Activated CD4-positive, alpha-beta T cell treated with anti-CD3 and anti-CD28 coated beads, Interleukin-2, amount 10 ng/mL, durations not matched to agents 24 days and 14 days (primary cell): ENCODE measurements at regions not wholly inside any gene's neighbourhood (a gene's known extent, or its start where the extent isn't known, plus 50 kb on each side); places are given as distances from the start of the nearest gene placed in this dataset.
"Not testable (repeated sequence)": the region's sequence is repeated elsewhere in the genome, so short reads cannot be mapped to it uniquely, and the experiment has no call there.

ENCODE experiments used
- DNase-seq: peaks from one replicate; pipeline ENCODE4 v3.0.0; 2022
- H3K27ac Mint-ChIP-seq: one replicate; pipeline ENCODE4 v1.8.0; 2022; ENCODE audit warnings: mild to moderate bottlenecking, mixed read lengths
- H3K27me3 Mint-ChIP-seq: one replicate; pipeline ENCODE4 v1.8.0; 2022; ENCODE audit warnings: mixed read lengths
- H3K36me3 Mint-ChIP-seq: one replicate; pipeline ENCODE4 v1.8.0; 2022; ENCODE audit warnings: low read depth, mild to moderate bottlenecking, mixed read lengths
- H3K4me1 Mint-ChIP-seq: one replicate; pipeline ENCODE4 v1.8.0; 2021; ENCODE audit warnings: mixed read lengths
- H3K4me3 Mint-ChIP-seq: one replicate; pipeline ENCODE4 v1.8.0; 2022; ENCODE audit warnings: mild to moderate bottlenecking, moderate library complexity, mixed read lengths
- H3K9me3 Mint-ChIP-seq: one replicate; pipeline ENCODE4 v1.8.0; 2021; ENCODE audit warnings: mixed read lengths
- intact Hi-C: fragments of 100-400 bp; cut with micrococcal nuclease; formaldehyde crosslinking; loops from one replicate; pipeline ENCODE4 v1.15.1; 2023

DNA sequence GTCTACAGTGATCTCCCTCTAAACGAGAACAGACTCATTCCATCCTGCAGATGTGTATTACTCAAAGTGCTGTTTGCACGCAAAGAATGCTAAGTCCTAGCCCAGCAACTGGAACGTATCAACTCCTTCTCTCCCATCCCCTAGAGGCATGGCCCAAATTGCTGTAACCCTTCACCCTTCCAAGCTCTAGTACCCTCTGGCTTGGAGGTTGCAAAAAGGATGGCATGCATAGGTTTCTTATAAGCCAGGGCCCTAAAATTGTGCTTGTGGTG, 71.5 kb upstream of the TGM3 start:
- no peak overlapping the region for H3K27ac Mint-ChIP-seq
- H3K27me3 Mint-ChIP-seq = peaks cover 2% of the 10 kb centered on the region
- intact Hi-C loops = no loop called here
- peaks cover 6% of the 10 kb centered on the region for H3K9me3 Mint-ChIP-seq
- peaks cover 3% of the 10 kb centered on the region for H3K4me1 Mint-ChIP-seq
- H3K36me3 Mint-ChIP-seq = no peaks in the 10 kb centered on the region
- H3K4me3 Mint-ChIP-seq = no peak overlapping the region
- DNase-seq = no peak

DNA sequence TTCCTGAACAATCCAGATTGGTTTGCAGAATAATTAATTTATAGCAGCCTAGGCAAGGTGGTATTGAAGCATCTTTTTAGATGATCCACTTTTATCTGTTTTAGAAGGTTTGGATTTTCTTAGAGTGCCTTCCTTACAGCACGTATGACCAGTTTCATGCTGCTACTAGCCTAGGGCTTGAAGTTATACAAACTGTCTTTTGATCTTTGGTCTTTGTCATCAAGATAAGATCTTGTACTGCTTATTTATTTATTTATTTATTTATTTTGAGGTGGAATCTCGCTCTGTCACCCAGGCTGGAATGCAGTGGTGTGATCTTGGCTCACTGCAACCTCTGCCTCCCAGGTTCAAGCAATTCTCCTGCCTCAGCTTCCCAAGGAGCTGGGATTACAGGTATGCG, 68.5 kb upstream of the TGM3 start:
- H3K4me3 Mint-ChIP-seq, H3K36me3 Mint-ChIP-seq, H3K4me1 Mint-ChIP-seq, intact Hi-C loops, H3K27ac Mint-ChIP-seq, H3K9me3 Mint-ChIP-seq, H3K27me3 Mint-ChIP-seq, DNase-seq: not testable (repeated sequence)

DNA sequence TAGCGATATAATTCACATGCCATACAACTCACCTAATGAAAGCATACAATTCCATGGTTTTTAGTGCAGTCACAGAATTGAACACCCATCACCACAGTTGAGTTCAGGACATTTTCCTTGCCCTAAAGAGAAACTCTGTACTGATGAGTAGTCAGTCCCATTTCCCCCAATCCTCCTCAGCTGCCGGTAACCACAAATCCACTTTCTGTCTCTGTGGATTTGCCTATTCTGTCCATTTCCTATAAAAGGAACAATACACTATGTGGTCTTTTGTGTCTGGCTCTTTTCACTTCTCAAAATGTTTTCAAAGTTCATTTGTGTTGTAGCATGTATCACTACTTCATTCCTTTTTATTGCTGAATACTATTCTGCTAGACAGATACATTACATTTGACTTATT, 67.9 kb upstream of the TGM3 start:
- DNase-seq = no peak
- Mint-ChIP-seq H3K36me3 (no peaks in the 10 kb centered on the region), H3K4me1 (no peaks in the 10 kb centered on the region), H3K4me3 (no peak overlapping the region), H3K27ac (no peak overlapping the region), H3K9me3 (no peaks in the 10 kb centered on the region), H3K27me3 (peaks cover 2% of the 10 kb centered on the region)
- intact Hi-C loops = no loop called here

DNA sequence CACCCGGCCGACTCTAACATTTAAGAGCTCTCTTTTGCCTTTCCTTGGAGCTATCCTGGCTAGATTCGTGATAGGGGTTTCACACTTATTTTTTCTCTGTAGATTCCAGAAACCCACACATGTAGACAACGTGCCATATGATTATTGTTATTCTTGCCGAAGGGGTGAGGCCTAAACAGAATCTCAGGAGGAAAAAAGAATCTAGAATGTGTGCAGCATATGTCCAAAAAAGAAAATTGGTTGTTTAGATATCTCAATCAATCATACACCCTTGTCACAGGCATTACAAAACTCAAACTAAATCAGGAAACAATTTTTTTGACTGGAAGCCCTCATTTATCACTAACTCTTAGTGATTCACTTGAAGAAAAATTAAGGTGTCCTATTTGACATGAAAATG, 66.9 kb upstream of the TGM3 start:
- intact Hi-C loops = no loop called here
- Mint-ChIP-seq H3K4me1 (no peaks in the 10 kb centered on the region), H3K36me3 (no peaks in the 10 kb centered on the region), H3K27ac (no peak overlapping the region), H3K4me3 (no peak overlapping the region), H3K27me3 (peaks cover 2% of the 10 kb centered on the region), H3K9me3 (no peaks in the 10 kb centered on the region)
- DNase-seq = no peak

DNA sequence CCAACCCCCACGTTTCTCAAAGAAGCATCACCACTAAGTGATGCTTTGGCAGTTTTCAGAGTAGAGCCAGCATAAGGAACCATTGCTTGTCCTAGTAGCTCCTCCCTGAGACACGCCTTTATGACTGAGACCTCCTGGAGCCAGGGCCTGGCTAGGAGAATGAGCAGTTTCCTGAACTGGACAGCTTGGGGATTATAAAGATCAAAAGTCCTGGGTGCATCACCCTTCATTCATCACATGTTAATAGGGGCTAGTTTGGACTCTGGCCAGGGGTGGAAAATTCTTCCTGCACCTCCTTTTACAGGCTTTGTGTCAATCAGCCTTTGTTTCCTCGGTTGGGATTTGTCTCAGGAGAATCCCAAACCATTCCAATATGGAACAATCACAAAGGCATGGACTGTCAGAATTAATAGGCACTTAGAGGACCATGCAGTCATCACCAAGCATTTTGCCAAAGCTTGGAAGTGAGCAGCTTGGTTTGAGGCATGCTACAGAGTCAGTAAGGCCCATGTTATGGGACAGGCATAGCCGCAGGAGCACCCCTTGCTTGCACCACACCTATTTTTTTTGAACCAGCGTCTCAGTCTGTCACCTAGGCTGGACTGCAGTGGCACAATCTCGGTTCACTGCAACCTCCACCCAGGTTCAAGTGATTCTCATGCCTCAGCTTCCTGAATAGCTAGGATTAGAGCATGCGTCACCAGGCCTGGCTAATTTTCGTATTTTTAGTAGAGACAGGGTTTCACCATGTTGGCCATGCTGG, 64.9 kb upstream of the TGM3 start:
- intact Hi-C loops = no loop called here
- Mint-ChIP-seq H3K27ac (no peak overlapping the region), H3K9me3 (no peaks in the 10 kb centered on the region), H3K36me3 (no peaks in the 10 kb centered on the region), H3K27me3 (no peaks in the 10 kb centered on the region), H3K4me1 (no peaks in the 10 kb centered on the region), H3K4me3 (no peak overlapping the region)
- DNase-seq = no peak

DNA sequence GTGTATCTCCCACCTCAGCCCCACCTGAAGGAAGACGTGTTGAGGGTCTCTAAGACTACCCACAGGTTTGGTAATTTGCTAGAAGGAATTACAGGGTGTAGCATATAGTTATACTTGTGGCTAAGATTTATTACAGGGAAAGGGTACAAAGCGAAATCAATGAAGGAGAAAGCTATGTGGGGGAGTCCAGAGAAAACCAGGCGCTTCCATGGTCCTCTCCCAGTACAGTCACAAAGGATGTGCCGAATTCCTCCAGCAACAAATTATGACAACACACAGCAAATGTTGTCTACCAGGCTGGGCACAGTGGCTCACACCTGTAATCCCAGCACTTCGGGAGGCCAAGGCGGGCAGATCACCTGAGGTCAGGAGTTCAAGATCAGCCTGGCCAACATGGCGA, 64.1 kb upstream of the TGM3 start:
- intact Hi-C loops = no loop called here

DNA sequence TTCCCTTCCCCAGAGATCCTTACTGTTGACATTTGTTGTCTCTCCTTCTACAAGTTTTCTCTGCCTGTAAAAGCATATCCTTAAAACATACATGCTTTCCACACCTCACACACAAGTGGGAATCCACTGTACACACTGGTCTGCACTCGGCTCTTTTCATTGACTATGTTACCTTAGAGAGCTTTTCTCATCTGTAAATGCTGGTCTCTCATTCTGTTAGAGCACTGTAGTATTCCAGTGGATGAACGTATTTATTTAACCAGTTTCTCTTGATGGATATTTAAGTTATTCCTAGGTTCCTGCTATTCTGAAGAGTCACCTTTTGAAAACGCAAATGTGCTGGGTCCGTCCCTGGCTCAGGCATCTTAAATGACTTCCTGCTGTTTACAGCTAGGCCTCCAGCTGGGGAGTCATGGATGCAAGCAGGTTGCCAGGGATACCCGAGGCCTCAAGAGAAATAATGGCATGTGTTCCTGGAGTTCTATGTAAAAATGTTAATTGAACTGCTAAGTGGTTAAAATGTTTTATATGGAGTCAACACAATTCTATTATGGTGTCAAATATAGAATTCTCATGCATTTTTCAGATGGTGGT, 61.1 kb upstream of the TGM3 start:
- no peaks in the 10 kb centered on the region for H3K36me3 Mint-ChIP-seq
- H3K27ac Mint-ChIP-seq = no peak overlapping the region
- intact Hi-C loops = no loop called here
- no peak for DNase-seq
- H3K4me1 Mint-ChIP-seq = no peaks in the 10 kb centered on the region
- H3K27me3 Mint-ChIP-seq = no peaks in the 10 kb centered on the region
- no peaks in the 10 kb centered on the region for H3K9me3 Mint-ChIP-seq
- no peak overlapping the region for H3K4me3 Mint-ChIP-seq

More for the DNA sequence above, 64.1 kb upstream of the TGM3 start:
- no peaks in the 10 kb centered on the region for H3K27me3 Mint-ChIP-seq
- no peak overlapping the region for H3K4me3 Mint-ChIP-seq
- H3K36me3 Mint-ChIP-seq = no peaks in the 10 kb centered on the region
- H3K9me3 Mint-ChIP-seq = no peaks in the 10 kb centered on the region
- H3K27ac Mint-ChIP-seq = no peak overlapping the region
- no peak for DNase-seq
- no peaks in the 10 kb centered on the region for H3K4me1 Mint-ChIP-seq

DNA sequence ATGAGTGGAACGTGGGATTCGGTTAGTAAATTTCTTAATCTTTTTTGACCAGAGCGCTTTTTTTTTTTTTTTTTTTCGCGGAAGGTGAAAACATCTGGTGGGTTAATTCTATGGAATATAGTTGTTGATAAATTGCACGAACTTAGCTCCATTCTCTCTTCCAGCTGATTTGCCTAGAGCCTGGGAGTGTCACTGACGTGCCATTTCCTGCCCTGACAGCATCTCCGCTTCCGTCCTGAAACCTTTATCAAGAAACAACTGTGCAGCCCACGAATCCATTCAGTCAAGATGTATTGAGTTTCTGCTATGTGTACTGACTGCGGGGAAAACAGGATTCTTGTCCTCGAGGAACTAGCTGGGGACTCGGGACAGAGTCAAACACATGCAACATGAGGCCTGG, 59.5 kb upstream of the TGM3 start:
- Mint-ChIP-seq H3K4me1 (no peaks in the 10 kb centered on the region), H3K36me3 (no peaks in the 10 kb centered on the region), H3K4me3 (no peak overlapping the region), H3K9me3 (no peaks in the 10 kb centered on the region), H3K27me3 (peaks cover 2% of the 10 kb centered on the region), H3K27ac (no peak overlapping the region)
- DNase-seq = no peak
- intact Hi-C loops = no loop called here

DNA sequence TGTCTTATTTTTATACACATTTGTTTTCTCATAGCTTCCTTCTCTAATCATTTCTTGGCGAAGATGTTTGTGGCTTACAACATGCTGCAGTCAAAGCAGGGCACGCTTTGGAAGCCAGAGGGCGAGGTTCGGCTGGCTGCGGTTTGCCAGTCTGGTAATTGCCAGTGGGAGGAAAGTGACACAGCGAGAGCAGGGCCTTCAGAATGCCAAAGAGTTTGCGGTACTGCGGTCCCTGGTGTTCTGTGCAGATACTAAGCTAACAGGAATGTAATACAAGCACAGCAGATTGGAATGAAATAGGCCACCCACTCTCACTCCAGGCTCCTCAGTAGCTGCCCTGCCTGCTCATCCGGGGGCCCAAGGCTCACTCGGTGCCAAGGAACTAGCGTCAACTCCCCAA, 58.7 kb upstream of the TGM3 start:
- H3K4me1 Mint-ChIP-seq = no peaks in the 10 kb centered on the region
- peaks cover 2% of the 10 kb centered on the region for H3K27me3 Mint-ChIP-seq
- intact Hi-C loops = no loop called here
- H3K9me3 Mint-ChIP-seq = no peaks in the 10 kb centered on the region
- DNase-seq = no peak
- no peaks in the 10 kb centered on the region for H3K36me3 Mint-ChIP-seq
- H3K27ac Mint-ChIP-seq = no peak overlapping the region
- no peak overlapping the region for H3K4me3 Mint-ChIP-seq

DNA sequence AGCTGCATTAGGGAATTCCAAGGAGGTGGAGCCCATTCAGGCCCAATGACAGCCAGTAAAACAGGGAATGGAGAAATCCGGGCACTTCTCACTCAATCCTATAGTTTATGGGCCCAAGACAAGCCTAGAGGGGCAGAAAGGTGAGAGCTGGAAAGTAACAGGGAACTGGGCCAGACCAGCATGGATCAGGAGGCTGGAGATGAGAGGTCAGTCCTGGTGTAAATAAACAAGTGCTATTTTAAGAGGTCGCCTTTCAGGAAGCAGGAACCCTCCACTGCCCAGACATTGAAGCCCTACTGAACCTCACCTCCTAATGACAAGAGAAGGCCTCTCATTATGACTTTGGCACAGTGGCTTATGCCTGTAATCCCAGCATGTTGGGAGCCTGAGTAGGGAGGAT, 57.2 kb upstream of the TGM3 start:
- H3K4me1 Mint-ChIP-seq = no peaks in the 10 kb centered on the region
- H3K27me3 Mint-ChIP-seq = peaks cover 2% of the 10 kb centered on the region
- intact Hi-C loops = no loop called here
- H3K36me3 Mint-ChIP-seq = no peaks in the 10 kb centered on the region
- no peak overlapping the region for H3K4me3 Mint-ChIP-seq
- H3K27ac Mint-ChIP-seq = no peak overlapping the region
- no peak for DNase-seq
- no peaks in the 10 kb centered on the region for H3K9me3 Mint-ChIP-seq

DNA sequence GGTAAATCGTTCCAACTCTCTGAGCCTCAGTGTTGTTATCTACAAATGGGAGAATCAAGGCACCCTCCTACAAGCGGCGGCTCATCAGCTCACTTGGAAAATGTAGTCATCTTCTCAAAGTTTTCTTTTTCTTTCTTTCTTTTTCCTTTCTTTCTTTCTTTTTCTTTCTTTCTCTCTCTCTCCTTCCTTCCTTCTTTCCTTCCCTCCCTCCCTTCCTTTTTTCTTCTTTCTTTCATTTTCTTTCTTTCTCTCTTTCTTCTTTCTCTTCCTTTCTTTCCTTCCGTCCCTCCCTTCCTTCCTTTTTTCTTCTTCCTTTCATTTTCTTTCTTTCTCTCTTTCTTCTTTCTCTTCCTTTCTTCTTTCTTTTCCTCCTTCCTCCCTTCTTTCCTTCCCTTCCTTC, 55.0 kb upstream of the TGM3 start:
- H3K4me3 Mint-ChIP-seq = no peak overlapping the region
- H3K4me1 Mint-ChIP-seq = no peaks in the 10 kb centered on the region
- H3K27me3 Mint-ChIP-seq = peaks cover 4% of the 10 kb centered on the region

DNA sequence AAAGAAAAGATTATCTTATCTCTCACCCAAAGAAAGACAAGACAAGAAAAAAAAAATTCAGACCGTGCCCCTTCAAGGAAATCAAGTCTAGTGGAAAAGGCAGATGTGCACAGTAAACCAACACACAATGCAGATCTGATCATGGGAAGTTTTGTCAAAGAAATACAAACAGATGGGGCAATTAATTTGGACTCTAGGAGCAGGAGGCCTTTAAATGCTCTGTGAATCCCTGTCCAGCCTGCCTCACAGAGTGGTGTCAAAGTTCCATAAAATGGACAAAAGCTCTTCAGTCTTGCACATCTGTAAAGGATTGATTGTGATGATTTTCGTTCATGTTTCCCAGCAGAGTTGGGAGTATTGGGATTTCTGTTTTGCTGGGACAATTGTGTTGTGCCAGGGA, 53.1 kb upstream of the TGM3 start:
- intact Hi-C loops = no loop called here
- Mint-ChIP-seq H3K27me3 (peaks cover 4% of the 10 kb centered on the region), H3K36me3 (no peaks in the 10 kb centered on the region), H3K4me3 (no peak overlapping the region), H3K9me3 (no peaks in the 10 kb centered on the region), H3K27ac (no peak overlapping the region), H3K4me1 (no peaks in the 10 kb centered on the region)
- no peak for DNase-seq

More for the DNA sequence above, 55.0 kb upstream of the TGM3 start:
- Mint-ChIP-seq H3K36me3 (no peaks in the 10 kb centered on the region), H3K27ac (no peak overlapping the region), H3K9me3 (no peaks in the 10 kb centered on the region)
- no peak for DNase-seq
- intact Hi-C loops = no loop called here

DNA sequence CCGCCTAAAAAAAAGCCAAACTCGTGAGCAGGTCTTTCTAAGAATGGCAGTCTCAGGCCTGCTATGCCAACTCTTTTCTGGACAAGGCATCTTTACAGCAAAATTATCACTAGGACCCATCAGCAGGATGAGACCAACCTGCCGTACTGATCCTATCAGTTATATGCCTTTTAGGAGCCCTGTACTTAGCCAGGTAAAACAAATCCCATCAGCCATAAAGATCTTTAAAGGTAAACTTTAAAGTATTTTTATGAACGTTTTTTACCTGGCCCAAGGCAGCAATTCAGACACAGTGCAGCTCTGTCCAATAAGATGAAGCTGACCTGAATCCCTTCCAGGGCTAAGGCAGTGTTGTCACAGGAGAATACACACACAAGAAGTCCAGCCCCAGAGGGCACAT, 51.3 kb upstream of the TGM3 start:
- no peak overlapping the region for H3K27ac Mint-ChIP-seq
- H3K27me3 Mint-ChIP-seq = peaks cover 4% of the 10 kb centered on the region
- no peaks in the 10 kb centered on the region for H3K4me1 Mint-ChIP-seq
- intact Hi-C loops = no loop called here
- H3K36me3 Mint-ChIP-seq = no peaks in the 10 kb centered on the region
- no peak overlapping the region for H3K4me3 Mint-ChIP-seq
- H3K9me3 Mint-ChIP-seq = no peaks in the 10 kb centered on the region
- DNase-seq = no peak

DNA sequence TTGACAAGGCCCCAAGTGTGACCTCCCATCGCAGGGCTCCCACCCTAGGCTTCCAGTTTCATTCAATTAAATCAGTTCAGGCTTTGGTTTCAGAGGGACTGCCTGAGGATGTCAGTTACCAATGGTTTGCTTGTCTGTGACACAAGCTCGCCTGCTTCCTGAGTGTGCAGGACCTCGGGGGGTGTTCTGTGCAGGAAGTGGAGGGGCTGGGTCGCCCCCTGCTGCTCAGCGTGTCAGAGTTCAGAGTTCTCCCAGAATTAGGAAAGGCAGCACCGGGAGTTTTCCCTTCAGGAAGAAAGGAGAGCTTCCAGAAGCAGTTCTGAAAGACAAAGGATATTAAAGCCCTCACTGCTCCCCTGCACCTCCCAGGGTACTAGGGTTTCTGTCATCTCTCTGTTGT, 50.8 kb upstream of the TGM3 start:
- H3K4me1 Mint-ChIP-seq = no peaks in the 10 kb centered on the region
- H3K9me3 Mint-ChIP-seq = no peaks in the 10 kb centered on the region
- H3K27ac Mint-ChIP-seq = no peak overlapping the region
- H3K36me3 Mint-ChIP-seq = no peaks in the 10 kb centered on the region
- intact Hi-C loops = no loop called here
- H3K27me3 Mint-ChIP-seq = peaks cover 4% of the 10 kb centered on the region
- DNase-seq = no peak
- no peak overlapping the region for H3K4me3 Mint-ChIP-seq

DNA sequence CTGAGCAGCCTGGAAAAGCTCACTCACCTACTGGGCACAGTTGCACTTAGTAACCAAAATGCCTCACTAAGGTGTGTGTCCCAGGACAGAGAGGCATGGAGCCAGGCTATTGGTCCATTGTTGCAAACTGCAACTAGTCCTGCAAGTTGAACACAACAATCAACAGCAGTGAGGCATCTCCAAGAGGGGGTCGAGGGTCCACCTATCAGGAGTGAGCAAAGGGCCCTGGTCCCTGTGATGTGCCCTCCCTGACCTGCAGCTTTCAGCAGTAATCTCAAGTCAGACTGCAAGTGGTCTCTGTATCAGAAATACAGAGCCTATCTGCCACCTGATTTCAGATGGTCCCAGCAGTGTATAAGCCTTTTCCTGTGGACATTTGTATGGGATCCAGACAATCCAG, 50.2 kb upstream of the TGM3 start:
- H3K4me1 Mint-ChIP-seq = no peaks in the 10 kb centered on the region
- intact Hi-C loops = no loop called here
- DNase-seq = no peak
- H3K4me3 Mint-ChIP-seq = no peak overlapping the region
- H3K9me3 Mint-ChIP-seq = no peaks in the 10 kb centered on the region
- H3K27ac Mint-ChIP-seq = no peak overlapping the region
- H3K27me3 Mint-ChIP-seq = peaks cover 7% of the 10 kb centered on the region
- H3K36me3 Mint-ChIP-seq = no peaks in the 10 kb centered on the region
